GM19324 (cell line): ENCODE measurements at regions not wholly inside any gene's neighbourhood (a gene's known extent, or its start where the extent isn't known, plus 50 kb on each side); places are given as distances from the start of the nearest gene placed in this dataset.
"Not testable (repeated sequence)": the region's sequence is repeated elsewhere in the genome, so short reads cannot be mapped to it uniquely, and the experiment has no call there.

Source experiments
- ATAC-seq: cut with Tn5 transposase; IDR thresholded peaks from one replicate; pipeline ENCODE4 v1.9.1; 2021; ENCODE audit warnings: mild to moderate bottlenecking, moderate library complexity; ENCODE audit not compliant: unreplicated experiment, low FRiP score

DNA sequence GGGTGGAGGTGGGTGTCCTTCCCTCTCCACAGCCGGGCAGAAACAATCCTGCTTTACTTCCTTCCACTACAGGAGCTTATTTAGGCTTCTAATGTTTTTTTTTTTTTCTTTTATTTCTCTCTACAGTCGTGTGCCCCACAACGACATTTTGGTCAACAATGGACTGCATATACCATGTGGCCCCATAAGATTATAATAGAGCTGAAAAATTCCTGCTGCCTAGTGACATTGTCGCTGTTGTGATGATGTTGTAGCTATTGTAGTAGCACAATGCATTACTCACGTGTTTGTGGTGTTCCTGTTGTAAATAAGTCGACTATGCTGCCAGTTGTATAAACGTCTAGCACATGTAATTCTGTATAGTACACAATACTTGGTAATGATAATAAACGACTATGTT is 153.7 kb downstream of the IL20RB start:
- ATAC-seq, result no peak

GRCh38 chr3:137116619-137117018 is 158.8 kb downstream of the IL20RB start:
- ATAC-seq, result no peak

DNA sequence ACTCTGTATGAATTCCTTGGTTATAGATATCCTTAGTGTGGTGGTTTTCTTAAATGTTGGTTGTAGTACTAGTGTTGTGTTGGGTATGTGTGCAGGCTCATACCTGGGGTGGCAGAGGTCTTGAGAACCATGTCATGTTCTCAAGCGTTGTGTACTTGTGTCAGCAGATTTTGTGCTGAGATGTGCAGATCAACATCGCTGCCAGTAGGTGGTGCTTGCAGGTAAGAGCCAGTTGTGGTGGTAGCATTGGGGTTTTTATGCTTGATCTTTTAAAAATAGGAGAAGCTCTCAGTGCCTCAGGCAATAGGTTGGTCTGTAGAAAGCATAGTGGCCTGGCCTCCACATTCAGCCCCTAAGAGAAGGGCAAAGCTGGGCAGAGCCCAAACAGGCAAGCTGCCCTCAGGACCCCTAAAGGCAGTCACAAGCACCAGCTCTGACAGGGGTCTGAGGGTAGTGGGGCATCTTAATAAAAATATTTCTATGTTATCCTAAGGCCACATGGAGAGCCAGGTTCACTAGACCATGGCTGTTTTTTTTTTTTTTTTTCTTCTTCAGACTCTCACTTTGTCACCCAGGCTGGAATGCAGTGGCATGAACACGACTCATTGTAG is 164.0 kb downstream of the IL20RB start:
- ATAC-seq, result no peak

DNA sequence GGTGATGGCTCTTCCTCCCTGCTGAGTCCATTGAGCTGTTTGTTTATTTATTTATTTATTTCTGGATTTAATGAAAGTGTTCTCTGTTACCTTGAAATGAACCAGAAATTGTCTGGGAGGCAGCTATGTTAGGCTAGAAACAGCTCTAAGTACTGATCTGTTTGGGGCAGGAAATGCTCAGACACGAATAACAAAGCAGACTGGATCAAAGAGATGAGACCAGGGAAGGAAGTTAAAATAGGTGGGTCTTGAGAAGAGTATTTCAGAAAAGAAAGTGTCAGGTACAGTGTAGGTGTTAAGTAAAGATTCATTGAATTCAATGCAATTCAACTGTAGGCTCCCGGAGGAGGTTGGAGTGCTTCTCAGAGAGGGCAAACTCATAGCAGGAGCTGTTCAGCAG is 173.3 kb downstream of the IL20RB start:
- ATAC-seq, result no peak

- ATAC-seq, result no peak
Measured at GRCh38 chr3:137134431-137134830, 176.6 kb downstream of the IL20RB start.

DNA sequence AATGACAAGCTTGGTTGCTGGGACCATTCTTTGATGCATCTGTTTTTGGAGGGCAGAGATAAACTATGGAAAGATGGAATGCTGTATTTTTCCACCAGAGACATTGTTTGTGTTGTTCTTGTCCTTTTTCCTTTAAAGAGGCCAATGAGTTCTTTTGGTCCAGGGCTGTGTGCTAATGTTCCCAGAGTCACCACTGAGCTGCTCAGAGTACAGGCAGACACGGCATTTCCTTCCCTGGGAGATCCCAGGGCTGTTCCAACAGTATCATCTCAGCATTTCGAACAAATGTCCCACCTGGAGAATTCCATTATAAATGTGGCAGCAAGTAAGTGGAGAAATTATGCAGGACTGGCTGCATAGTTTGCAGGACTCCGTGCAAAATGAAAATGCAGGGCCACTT is 190.6 kb downstream of the IL20RB start:
- ATAC-seq, result no peak

GRCh38 chr3:137148917-137149316 is 191.1 kb downstream of the IL20RB start:
- ATAC-seq, result no peak

- no peak for ATAC-seq
Measured at GRCh38 chr3:137150825-137151224, 193.0 kb downstream of the IL20RB start.

DNA sequence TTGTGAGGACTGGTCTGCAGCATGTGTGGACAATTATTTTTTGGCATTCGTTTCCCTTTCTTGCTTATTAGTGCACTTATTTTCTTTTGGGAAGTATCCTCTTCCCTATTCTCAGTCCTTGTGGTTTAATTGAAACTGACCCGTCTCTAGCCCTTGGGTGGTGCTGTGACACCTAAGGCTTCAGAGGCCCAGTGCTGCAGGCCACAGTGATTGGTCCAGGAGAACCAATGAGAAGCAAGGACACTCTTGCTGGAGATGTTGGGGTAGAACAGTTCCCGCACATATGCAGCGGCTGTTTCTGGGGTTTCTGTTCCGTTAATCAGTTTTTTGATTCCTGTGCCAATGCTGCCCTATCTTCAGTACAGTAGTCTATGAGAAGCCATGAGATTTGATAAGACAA is 195.3 kb downstream of the IL20RB start:
- not testable (repeated sequence) for ATAC-seq

DNA sequence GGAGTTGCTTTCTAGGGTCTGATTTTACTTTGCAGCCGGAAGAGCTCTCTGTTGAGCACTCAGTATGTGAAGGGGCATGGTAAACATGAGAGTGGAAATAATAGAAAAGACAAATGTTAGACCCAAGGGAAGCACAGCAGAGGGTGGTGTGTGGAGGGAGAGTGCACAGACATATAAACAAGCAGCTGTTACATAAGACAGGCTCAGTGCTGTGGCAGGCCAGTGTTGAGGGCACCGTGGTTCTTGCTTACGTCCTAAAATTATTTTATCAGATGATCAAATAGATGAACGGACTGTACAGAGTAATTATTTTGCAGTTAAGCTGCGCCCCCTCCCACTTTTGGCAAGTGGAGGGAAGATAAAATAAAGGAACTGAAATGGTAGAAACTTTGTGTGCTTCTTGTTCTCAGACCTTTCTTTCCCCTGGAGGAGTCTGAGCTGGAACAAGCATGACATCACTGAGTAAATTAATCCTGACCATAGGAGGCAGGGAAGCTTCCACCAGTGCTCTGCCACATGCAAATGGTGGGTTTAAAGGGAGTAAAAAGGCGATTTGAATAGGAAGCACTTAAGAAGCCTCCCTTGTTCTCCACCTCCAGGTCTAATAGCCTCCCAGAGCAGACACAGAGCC is 205.6 kb downstream of the IL20RB start:
- ATAC-seq, result no peak

- ATAC-seq, result no peak
Measured at GRCh38 chr3:137163958-137164357, 206.2 kb downstream of the IL20RB start.

- ATAC-seq, result no peak
Measured at GRCh38 chr3:137165117-137165806, 207.5 kb downstream of the IL20RB start.

GRCh38 chr3:137171834-137172603 is 214.2 kb downstream of the IL20RB start:
- no peak for ATAC-seq

DNA sequence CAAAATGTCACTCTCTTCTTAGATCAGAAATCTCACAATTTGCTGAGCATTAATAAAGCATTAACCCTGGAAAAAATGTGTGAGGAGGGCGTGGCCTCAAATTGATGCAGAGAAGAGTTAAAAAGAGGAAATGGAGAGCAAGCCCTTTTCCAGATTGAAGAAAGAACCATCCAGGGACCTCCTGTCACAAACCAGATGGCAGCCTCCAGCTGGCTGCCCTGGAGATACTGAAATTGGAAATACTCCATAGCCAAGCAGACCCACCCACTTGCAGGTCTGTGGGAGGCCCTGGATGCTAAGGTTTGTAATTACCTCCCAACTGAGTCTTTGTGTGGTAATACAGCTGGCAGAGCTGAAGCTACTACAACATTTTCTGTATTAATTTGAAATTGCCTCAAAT is 214.9 kb downstream of the IL20RB start:
- ATAC-seq, result no peak

DNA sequence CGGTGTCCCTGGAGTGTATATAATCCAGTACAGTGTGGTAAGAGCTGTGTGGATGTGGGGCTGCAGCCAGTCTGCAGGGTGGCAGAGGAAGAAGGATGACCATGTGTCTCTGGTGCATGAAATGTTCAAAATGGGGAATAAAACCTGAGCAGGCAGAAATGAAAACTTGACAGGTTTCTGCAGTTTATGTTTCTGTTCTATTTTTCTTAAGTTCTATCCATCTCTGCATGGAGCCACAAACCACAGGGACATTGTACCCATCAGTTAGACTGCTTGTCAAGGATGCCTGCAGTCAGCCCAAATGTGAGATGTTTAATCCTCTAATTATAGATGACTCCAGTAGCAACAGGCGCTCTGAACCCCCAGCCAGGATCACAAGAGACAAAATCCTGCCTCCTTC is 216.7 kb downstream of the IL20RB start:
- no peak for ATAC-seq

- ATAC-seq, result no peak
Measured at GRCh38 chr3:137180220-137180619, 222.4 kb downstream of the IL20RB start.

- no peak for ATAC-seq
Measured at GRCh38 chr3:137191133-137191923, 233.5 kb downstream of the IL20RB start.

DNA sequence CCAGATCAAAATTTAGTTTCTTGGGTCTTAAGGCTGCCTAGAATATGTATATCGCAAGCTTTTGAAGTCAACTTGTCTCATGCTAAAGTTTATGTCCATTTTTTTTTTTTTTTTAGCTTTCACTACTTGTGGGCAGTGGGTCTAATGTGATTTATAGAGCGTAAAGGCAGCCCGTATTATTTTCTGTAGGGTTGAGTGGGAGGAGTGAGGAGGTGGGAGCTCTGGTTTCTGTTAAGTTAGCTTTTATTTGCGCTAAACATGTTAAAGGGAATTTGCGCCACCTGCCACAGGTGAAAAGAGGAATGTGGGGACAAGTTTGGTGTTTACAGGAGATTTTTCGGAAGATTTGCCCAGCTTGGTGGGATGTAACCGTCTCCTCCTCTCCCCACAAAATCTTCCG is 234.2 kb downstream of the IL20RB start:
- ATAC-seq, result no peak

GRCh38 chr3:137194301-137194700 is 236.5 kb downstream of the IL20RB start:
- ATAC-seq, result no peak

- ATAC-seq, result not testable (repeated sequence)
Measured at GRCh38 chr3:137198374-137198773, 240.6 kb downstream of the IL20RB start.
